ENCODE measurements at regions not wholly inside any gene's neighbourhood (a gene's known extent, or its start where the extent isn't known, plus 50 kb on each side); places are given as distances from the start of the nearest gene placed in this dataset.

DNA sequence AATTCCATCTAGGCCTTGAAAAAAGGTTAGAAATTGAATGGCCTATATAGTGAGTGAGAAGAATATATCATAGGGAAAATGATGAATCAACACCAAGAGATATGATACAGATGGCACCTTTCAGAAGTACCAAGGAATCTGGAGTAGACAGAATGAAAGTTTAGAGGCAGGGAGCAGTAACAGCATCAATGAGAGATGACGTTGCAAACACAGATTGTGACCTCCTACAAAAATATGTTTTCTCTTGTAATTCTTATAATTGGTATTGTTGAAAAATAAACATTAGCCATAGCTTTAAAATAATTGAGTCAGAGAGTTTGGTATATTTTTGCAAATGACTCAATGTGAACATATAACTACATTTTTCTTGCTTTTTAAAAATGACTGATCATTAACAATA, 1223.1 kb upstream of the GJE1 start:
- H3K9me3 Mint-ChIP-seq (ENCODE audit: unreplicated experiment), result no peaks in the 10 kb centered on the region
- BruUV-seq (replicated peaks), result no TSS peak
- no peak overlapping the region for H3K27ac Mint-ChIP-seq (ENCODE audit: unreplicated experiment)
- Histone ChIP-seq H3K4me1 (no peaks in the 10 kb centered on the region), H3K27me3 (replicated peaks; ENCODE audit: control insufficient read depth, insufficient read depth, low read length) (no peaks in the 10 kb centered on the region), H3K36me3 (ENCODE audit: control insufficient read depth, insufficient read depth, low read length) (no peaks in the 10 kb centered on the region), H3K4me3 (ENCODE audit: low read depth, low read length) (no peak overlapping the region), H3K9me3 (no peaks in the 10 kb centered on the region)
- H3K27me3 Mint-ChIP-seq (ENCODE audit: insufficient read depth, unreplicated experiment), result no peaks in the 10 kb centered on the region
- H3K4me1 Mint-ChIP-seq (ENCODE audit: low read depth, unreplicated experiment), result no peaks in the 10 kb centered on the region
- no peak overlapping the region for H3K4me3 Mint-ChIP-seq (ENCODE audit: unreplicated experiment)
- intact Hi-C loops (cut with micrococcal nuclease; ENCODE audit: unreplicated experiment), result no loop called here
- CTCF ChIA-PET, result no interaction called here
- no peaks in the 10 kb centered on the region for H3K36me3 Mint-ChIP-seq (ENCODE audit: insufficient read depth, unreplicated experiment)
- no peak for DNase-seq
- POLR2A ChIA-PET, result no interaction called here
- TF ChIP-seq, protein P1, sequence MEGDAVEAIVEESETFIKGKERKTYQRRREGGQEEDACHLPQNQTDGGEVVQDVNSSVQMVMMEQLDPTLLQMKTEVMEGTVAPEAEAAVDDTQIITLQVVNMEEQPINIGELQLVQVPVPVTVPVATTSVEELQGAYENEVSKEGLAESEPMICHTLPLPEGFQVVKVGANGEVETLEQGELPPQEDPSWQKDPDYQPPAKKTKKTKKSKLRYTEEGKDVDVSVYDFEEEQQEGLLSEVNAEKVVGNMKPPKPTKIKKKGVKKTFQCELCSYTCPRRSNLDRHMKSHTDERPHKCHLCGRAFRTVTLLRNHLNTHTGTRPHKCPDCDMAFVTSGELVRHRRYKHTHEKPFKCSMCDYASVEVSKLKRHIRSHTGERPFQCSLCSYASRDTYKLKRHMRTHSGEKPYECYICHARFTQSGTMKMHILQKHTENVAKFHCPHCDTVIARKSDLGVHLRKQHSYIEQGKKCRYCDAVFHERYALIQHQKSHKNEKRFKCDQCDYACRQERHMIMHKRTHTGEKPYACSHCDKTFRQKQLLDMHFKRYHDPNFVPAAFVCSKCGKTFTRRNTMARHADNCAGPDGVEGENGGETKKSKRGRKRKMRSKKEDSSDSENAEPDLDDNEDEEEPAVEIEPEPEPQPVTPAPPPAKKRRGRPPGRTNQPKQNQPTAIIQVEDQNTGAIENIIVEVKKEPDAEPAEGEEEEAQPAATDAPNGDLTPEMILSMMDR (IDR thresholded peaks at IDR 0.05; ENCODE audit: insufficient read depth in 1 of 2, low read depth in 1 of 2, low read length in 1 of 2, severe bottlenecking in 1 of 2, unreplicated experiment in 1 of 2), result no peak

GRCh38 chr6:140909156-140909555, 1223.6 kb upstream of the GJE1 start:
- no peak overlapping the region for H3K27ac Mint-ChIP-seq (ENCODE audit: unreplicated experiment)
- H3K4me3 Mint-ChIP-seq (ENCODE audit: unreplicated experiment), result no peak overlapping the region
- H3K36me3 Mint-ChIP-seq (ENCODE audit: insufficient read depth, unreplicated experiment), result no peaks in the 10 kb centered on the region
- ChIA-PET CTCF (no interaction called here), POLR2A (no interaction called here)
- no peaks in the 10 kb centered on the region for H3K36me3 ChIP-seq (ENCODE audit: control insufficient read depth, insufficient read depth, low read length)
- TF ChIP-seq, protein P1 (IDR thresholded peaks at IDR 0.05; ENCODE audit: insufficient read depth in 1 of 2, low read depth in 1 of 2, low read length in 1 of 2, severe bottlenecking in 1 of 2, unreplicated experiment in 1 of 2), result no peak
- H3K27me3 ChIP-seq (replicated peaks; ENCODE audit: control insufficient read depth, insufficient read depth, low read length), result no peaks in the 10 kb centered on the region
- no TSS peak for BruUV-seq (replicated peaks)
- H3K27me3 Mint-ChIP-seq (ENCODE audit: insufficient read depth, unreplicated experiment), result no peaks in the 10 kb centered on the region
- DNase-seq, result no peak
- no peaks in the 10 kb centered on the region for H3K9me3 Mint-ChIP-seq (ENCODE audit: unreplicated experiment)
- no peak overlapping the region for H3K4me3 ChIP-seq (ENCODE audit: low read depth, low read length)
- intact Hi-C loops (cut with micrococcal nuclease; ENCODE audit: unreplicated experiment), result no loop called here
- no peaks in the 10 kb centered on the region for H3K9me3 ChIP-seq
- H3K4me1 Mint-ChIP-seq (ENCODE audit: low read depth, unreplicated experiment), result no peaks in the 10 kb centered on the region
- H3K4me1 ChIP-seq, result no peaks in the 10 kb centered on the region

DNA sequence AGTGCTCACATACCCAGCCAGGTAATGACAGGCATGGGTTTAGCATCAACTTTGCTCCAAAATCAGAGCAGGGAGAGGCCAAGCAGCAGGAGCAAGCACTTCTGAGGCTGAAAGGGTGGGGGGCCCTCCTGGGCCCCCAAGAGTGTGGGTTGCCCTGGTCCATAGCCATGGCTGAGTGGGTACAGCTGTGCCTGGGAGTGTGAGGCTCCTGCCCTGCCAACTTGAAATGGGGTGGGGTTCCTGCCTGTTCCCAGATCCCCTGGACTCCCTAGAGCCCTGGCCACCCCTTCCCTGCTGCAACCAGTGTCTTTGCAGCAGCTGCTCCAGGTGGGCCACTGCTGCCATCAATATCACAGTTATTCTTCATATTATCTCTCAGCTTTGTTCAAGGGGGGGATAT, 1224.2 kb upstream of the GJE1 start:
- TF ChIP-seq, protein P1 (IDR thresholded peaks at IDR 0.05; ENCODE audit: insufficient read depth in 1 of 2, low read depth in 1 of 2, low read length in 1 of 2, severe bottlenecking in 1 of 2, unreplicated experiment in 1 of 2), result no peak
- ChIA-PET POLR2A (no interaction called here), CTCF (no interaction called here)
- no peaks in the 10 kb centered on the region for H3K27me3 ChIP-seq (replicated peaks; ENCODE audit: control insufficient read depth, insufficient read depth, low read length)
- no peaks in the 10 kb centered on the region for H3K4me1 Mint-ChIP-seq (ENCODE audit: low read depth, unreplicated experiment)
- no peaks in the 10 kb centered on the region for H3K9me3 Mint-ChIP-seq (ENCODE audit: unreplicated experiment)
- no peak overlapping the region for H3K4me3 Mint-ChIP-seq (ENCODE audit: unreplicated experiment)
- no peaks in the 10 kb centered on the region for H3K9me3 ChIP-seq
- no peaks in the 10 kb centered on the region for H3K4me1 ChIP-seq
- no TSS peak for BruUV-seq (replicated peaks)
- DNase-seq, result no peak
- no peaks in the 10 kb centered on the region for H3K27me3 Mint-ChIP-seq (ENCODE audit: insufficient read depth, unreplicated experiment)
- no peaks in the 10 kb centered on the region for H3K36me3 Mint-ChIP-seq (ENCODE audit: insufficient read depth, unreplicated experiment)
- no peak overlapping the region for H3K27ac Mint-ChIP-seq (ENCODE audit: unreplicated experiment)
- no peak overlapping the region for H3K4me3 ChIP-seq (ENCODE audit: low read depth, low read length)
- intact Hi-C loops (cut with micrococcal nuclease; ENCODE audit: unreplicated experiment), result no loop called here
- H3K36me3 ChIP-seq (ENCODE audit: control insufficient read depth, insufficient read depth, low read length), result no peaks in the 10 kb centered on the region
